ENCODE measurements at regions not wholly inside any gene's neighbourhood (a gene's known extent, or its start where the extent isn't known, plus 50 kb on each side); places are given as distances from the start of the nearest gene placed in this dataset.
A peak's percentile ranks its signal among the peaks of the same experiment; 100 is the strongest.

DNA sequence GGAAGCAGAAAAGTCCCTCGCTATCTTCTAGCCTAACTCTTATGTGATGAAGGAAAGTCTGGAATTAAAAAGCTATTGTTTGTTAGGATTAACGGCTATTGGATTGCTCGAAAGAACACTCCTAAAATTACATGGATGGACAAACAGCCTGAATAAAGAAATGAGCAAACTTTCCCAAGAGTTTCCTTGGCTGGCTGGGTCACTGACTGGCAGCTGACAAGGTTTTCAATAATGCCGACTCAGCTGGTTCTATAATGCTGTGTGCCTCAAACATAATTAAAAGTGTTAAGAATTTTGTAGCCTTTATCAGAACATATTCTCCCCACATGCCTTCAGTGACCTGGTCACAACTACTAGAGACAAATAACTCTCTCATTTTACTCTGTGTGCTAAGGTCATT lies 142.9 kb upstream of the ADAMTS9 start:
- DNase-seq: no peak

- no peak for DNase-seq
Measured at GRCh38 chr3:64829331-64829730, 141.5 kb upstream of the ADAMTS9 start.

- no peak for DNase-seq
Measured at GRCh38 chr3:64828276-64828675, 140.5 kb upstream of the ADAMTS9 start.

- DNase-seq: no peak
Measured at GRCh38 chr3:64827431-64827830, 139.6 kb upstream of the ADAMTS9 start.

GRCh38 chr3:64827019-64827418 lies 139.2 kb upstream of the ADAMTS9 start:
- no peak for DNase-seq

- peak; percentile 20 for DNase-seq
Measured at GRCh38 chr3:64825404-64826120, 137.8 kb upstream of the ADAMTS9 start.

GRCh38 chr3:64824394-64824909 lies 136.7 kb upstream of the ADAMTS9 start:
- no peak for DNase-seq

DNA sequence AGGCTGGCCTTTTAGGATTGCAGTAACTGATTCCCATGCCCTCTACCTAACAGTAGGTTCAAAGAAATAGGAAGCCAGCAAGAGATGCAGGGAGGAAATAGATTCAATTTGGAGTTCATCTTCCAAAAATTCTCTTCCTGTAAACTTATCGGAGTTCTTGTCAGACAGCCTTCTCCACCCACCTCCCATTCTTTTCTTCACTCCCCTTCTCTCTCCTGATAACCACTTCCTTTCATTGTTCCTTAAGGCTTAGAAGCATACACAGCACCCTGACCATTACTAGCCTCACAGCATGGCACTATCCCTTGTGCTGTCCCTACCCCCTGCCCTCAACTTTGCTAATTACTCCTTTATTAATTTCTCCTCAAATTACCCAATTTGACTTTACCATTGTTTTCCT lies 130.4 kb upstream of the ADAMTS9 start:
- no peak for DNase-seq

DNA sequence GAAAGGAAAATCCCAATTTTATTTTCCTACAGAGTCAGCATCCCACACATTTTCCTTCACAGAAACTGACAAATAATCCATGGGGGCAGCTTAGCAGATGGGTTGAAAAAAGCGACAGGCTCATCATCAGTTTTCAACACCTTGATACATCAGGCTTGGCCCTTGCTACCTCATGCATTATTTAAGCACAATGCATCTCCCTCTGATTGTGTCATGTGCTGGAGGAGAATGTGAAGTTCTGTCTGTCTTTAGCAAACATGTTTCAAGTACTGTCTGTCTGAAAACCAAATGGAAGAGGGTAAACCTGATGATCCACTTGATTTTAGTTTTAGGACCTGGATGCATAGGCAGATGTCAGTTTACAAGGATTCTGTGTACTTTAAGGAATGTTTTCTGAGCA lies 128.6 kb upstream of the ADAMTS9 start:
- no peak for DNase-seq

- no peak for DNase-seq
Measured at GRCh38 chr3:64815789-64816188, 128.0 kb upstream of the ADAMTS9 start.

DNA sequence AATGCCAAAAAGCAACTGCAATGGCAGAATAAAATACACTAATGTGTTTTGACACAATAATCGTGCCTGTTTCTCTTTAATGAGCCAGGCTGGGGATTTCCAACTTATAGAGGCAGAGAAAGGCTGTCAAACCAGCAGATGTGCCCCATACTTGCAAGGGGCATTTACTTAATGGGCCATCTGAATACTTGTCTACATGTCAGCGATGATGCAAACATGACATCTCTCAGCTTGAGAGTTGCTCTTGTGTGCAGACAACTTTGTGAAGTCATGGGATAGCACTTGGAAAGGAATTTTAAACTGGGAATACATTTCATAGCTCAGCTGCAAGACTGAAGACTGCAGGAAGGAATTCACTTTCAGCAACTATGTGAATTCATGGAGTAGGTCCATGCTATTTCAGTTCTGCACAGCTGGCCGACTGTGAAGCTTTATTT lies 127.4 kb upstream of the ADAMTS9 start:
- DNase-seq: no peak

GRCh38 chr3:64814351-64814750 lies 126.6 kb upstream of the ADAMTS9 start:
- DNase-seq: no peak

DNA sequence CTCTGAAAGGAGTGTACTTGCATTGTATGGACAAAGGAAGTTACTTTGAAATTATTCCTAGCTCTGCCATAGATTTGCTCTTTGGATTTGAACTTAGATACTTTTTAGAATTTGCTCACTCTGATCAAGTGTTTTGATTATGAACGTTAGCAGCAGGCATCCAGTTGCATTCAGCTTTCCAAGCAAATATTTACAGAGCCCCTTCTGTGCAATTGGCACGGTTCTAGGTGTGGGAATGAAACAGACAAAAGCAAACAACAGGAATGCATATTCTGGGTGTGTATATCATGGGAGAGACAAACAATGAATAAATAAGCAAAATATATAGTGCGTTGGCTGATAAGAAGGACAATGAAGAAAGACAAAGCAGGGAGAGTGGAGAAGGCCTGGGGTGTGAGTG lies 125.5 kb upstream of the ADAMTS9 start:
- no peak for DNase-seq

- DNase-seq: no peak
Measured at GRCh38 chr3:64809086-64809485, 121.3 kb upstream of the ADAMTS9 start.

DNA sequence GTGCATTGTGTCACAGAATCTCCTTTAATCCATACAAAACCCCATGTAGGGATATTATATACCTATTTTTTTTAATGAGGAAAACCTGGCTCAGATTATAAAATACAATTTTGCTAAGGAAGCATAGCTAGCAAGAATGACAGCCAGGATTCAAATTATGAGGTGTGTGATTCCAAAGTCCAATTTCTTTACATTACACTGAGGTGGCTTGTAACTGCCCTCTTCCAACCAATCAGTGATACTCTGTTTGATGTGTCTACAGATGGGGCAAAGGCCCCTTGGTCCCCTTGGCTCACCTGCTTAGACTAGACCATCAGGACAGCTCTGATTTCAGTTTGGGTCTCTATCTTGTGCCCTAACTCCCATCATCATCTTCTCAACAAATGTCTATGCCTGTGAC lies 120.3 kb upstream of the ADAMTS9 start:
- DNase-seq: no peak

DNA sequence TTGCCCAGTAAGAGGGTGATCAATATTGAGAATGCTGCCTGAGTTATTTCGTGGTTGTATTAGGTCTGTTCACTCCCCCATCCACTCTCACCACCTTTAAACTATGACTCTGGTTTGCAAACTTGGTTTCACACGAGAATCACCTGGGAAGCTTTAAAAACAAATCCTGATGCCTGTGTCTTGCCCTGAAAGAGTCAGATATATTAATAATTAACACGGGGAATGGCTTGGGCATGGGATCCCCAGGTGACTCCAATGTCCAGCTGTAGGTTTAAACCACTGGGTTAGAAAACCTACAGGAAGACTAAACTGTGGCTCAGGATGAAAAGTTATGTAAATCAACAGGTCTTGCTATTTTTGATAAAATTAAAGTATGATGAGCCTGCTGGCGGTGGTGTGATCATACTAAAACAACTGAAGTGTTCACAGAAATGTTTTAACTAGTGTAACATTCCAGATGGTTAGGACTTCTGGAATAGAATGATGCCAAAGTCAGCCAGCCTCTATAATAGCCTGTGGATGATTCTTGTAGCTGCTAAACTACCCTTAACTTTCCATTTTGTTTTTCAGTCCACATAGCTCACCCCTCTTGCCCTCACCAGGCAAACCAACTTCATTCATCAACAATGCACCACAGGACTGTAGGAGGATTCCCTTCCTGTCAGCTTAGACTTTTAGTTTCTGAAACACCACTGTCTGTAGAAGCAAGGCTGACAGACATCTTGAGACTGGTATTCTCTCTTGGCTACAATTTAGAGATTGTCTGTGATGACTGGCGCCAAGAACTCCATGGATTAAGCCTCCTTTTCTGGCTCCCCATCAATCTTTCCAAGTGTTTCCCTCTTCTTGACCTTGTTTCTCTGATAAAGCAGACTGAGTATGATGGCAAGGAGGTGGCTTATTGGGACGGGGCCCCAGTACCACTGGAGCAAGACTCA lies 119.1 kb upstream of the ADAMTS9 start:
- no peak for DNase-seq

GRCh38 chr3:64805978-64806377 lies 118.2 kb upstream of the ADAMTS9 start:
- DNase-seq: no peak

- DNase-seq: no peak
Measured at GRCh38 chr3:64805248-64805647, 117.4 kb upstream of the ADAMTS9 start.

GRCh38 chr3:64803469-64803868 lies 115.7 kb upstream of the ADAMTS9 start:
- DNase-seq: no peak

DNA sequence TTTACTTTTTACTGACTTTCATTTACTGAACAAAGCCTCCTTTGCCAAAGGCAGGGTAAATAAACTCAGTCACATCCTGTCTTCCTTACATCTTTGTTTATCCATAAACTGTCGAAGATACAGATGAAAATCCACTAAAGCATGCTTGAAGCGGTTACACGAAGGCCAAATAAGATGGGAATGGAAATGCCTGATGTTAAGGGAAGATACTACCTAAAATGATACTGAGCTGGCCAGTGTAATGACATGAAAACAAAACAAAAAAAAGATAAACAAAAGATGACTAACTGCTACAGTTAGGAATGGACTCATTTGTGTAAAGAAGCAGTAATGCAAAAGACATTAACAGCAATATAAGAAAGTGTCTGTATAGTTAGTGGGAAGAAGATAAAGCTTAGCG lies 114.7 kb upstream of the ADAMTS9 start:
- DNase-seq: no peak

DNA sequence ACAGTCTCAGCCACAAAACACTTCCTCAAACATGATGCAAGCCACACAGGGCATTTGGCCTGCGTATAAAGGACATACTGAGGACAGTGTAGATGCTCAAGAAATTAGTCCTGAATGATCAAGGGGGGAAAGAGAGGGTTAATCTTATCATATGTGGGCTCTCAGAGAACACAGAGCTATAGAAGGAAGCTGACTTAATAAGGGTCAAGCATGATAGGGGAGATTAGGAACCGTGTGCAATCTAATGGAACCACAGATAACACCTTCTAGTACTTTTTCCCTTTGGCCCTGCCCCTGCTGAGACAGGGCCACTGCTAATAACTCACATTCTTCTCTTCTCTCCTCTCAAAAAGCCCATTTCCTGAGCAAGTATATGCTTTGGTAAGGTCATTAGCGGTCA lies 114.1 kb upstream of the ADAMTS9 start:
- no peak for DNase-seq

DNA sequence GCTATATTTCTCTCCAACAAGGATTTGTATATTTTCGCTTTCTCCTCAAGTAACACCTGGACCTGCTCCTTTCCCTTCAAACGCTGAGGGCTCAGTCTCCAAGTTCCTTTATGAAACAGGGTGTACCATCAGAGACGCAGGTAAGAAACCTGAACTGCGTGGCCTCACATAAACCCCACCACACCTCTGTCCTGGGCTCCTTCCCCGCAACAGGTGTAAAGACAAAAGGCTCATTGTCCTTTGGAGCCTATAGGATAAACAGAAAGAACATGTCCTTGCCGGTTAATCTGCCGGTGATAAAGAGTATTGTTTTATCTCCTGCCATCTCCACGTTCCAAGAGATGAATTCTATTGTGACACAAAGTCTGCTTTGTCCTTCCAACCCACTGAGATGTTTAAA lies 111.8 kb upstream of the ADAMTS9 start:
- no peak for DNase-seq

DNA sequence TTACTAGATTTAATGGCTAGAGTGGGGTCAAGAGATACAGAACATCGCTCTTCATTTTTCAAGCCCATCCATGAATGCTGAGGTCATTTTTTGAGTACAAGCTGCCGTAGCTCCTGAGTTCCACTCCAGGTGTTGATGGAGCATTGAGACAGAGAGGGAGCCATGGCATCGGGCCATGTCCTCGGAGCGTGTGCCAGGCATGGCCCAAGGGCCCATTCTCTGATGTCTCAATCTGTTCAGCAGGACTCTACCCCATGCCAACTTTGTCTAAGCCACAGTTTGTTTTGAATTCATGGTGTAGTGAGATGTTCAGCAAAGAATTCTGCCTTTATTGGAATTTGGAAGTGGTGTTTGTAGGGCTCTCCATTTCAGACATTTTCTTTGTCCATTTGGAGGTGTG lies 110.5 kb upstream of the ADAMTS9 start:
- no peak for DNase-seq

Measured in SHP77 treated with DMSO at 0.1 percent for 48 hours (cell line).